Activated CD8-positive, alpha-beta memory T cell treated with anti-CD3 and anti-CD28 coated beads for 36 hours (primary cell): ENCODE measurements at regions not wholly inside any gene's neighbourhood (a gene's known extent, or its start where the extent isn't known, plus 50 kb on each side); places are given as distances from the start of the nearest gene placed in this dataset.

Experiments
- CTCF ChIA-PET: fragments of 350-600 bp; sonication (Branson Sonifier 250); formaldehyde crosslinking; loops from one replicate; lab custom pipeline; 2021; ENCODE audit warnings: antibody characterized with exemption; lab: Charles Lee
- POLR2A ChIA-PET: fragments of 350-600 bp; sonication (Branson Sonifier 250); formaldehyde crosslinking; loops from one replicate; lab custom pipeline; 2021; ENCODE audit warnings: antibody characterized with exemption; lab: Charles Lee

DNA sequence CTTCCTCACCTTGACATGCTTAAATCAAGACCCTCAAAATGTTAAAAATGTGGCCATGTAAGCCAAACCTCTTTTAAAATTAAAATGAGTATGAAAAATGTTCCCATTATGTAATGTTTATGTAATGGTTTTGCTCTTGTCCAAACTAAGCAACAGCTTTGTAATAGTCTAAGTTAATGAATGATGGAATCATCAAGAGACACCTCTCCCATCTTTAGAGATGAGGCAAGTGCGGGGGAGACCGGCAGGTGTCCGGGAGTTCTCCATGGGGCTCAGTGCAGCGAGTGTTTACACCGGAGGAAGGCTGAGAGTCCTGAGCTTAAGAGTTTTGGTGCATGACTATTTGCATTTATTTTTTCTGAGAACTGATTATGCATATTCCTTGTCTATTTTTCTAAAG lies 384.9 kb upstream of the RNF32 start:
- ChIA-PET CTCF (no interaction called here), POLR2A (no interaction called here)

DNA sequence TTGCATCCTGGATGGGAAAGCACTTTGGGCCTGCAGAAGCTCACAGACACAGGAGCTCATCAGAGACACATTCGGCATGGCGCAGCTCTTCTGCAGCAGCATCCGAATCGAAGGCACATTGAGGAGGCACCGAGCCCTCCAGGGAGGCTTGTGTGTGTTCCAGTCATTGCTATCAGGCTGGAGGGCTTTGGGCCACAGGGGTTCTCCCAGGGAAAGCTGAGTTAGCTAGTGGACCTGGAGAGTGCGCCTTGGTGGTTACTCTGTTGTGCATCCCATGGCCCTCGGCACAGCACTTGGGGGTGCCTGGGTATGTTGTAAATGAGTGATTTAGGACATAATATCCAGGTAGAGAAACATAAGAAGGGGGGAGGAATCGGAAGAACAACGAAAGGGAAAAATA lies 388.7 kb upstream of the RNF32 start:
- CTCF ChIA-PET, result no interaction called here
- POLR2A ChIA-PET, result no interaction called here

DNA sequence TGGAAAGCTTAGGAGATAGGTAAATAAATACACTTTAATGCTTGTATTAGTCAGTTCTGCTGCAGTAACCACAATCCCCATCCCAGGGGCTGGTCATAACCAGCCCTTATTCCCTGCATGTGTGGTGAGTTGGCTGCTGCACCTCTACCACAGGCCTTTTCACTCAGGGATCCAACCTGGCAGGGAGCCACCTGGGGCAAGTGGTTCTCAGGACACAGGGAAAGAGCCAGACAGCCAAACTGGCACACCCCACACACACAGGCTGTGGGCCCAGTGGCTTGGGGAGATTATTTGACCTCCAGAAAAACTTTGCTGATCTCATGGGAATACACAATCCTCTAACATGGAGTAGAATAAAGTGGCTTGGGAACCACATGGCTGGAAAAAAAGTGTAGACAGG lies 400.0 kb upstream of the RNF32 start:
- CTCF ChIA-PET, result no interaction called here
- POLR2A ChIA-PET, result no interaction called here

DNA sequence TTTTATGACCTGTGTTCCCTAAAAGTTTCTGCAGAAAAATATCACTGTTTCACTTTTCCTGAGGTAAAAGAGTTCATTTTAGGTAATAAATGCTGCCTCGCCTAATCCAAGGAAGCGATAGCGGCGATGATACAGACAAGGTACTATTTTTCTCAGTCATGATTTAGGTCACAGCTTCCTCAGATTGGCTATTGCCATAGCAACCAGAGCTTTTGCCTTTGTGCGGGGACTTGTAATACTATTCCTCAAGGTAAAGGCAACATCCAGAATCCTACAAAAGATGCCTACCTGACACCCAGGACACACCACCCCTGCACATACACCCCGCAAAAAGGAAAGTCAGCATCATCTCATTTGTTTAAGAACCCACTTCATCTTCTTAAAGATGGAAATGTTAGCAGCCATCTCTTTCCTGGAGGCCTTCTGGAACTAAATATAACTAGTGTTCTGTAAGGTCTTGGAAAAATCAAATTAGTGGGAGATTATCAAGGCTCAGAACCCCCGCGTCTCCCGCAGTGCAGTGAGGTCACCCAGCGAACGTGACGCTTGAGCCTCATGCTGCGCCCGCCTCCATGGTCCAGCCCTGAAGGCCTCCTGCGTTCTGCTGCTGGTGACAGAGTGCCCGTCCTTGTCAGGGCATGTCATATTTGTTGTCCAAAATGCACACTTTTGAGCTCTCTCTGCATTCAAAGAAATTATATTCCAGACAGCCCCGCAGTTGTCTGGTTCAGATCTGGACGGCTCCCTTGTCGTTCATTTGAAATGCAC lies 402.0 kb upstream of the RNF32 start:
- POLR2A ChIA-PET, result no interaction called here
- CTCF ChIA-PET, result no interaction called here

DNA sequence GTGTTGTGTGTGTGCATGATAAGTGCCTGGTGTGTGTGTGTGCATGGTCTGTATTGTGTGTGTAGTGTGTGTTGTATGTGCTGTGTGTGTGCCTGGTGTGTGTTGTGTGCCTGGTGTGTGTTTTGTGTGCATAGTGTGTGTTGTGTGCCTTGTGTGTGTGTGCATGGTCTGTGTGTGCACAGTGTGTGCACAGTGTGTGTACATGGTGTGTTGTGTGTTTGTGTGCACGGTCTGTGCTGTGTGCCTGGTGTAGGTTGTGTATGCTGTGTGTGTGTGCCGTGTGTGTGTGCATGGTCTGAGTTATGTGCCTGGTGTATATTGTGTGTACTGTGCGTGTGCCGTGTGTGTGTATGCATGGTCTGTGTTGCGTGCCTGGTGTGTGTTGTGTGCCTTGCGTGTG lies 403.0 kb upstream of the RNF32 start:
- POLR2A ChIA-PET, result no interaction called here

DNA sequence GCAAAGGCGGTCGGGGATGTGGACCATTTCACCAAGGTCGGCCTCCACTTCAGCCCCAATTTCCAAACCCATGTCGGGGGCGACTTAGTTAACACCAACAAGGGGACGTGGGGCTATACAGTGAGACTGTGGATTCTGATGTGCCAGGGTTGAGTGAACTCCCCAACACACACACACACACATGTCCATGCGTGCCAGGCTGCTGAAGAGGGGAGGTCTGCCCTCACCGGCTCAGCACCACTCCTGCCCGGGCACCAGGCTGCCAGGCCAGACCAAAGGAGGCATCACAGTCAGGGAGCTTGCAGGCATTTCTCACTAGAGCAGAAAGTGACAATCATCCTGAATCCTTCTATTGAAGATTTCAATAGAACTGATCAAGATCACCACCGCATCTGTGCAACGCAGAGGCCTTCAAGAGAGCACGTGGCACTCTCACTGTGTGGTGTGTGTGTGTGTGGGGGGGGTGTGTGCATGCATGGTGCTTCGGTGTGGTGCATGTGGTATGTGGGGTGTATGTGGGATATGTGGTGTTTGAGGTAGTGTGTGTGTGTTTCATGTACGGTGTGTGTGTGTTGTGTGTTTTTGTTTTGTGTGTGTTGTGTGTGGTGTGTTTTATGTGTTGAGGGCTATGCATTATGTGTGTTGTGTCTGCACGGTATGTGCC lies 403.5 kb upstream of the RNF32 start:
- POLR2A ChIA-PET, result no interaction called here
- CTCF ChIA-PET, result no interaction called here

More for the DNA sequence above, 403.0 kb upstream of the RNF32 start:
- CTCF ChIA-PET, result no interaction called here

DNA sequence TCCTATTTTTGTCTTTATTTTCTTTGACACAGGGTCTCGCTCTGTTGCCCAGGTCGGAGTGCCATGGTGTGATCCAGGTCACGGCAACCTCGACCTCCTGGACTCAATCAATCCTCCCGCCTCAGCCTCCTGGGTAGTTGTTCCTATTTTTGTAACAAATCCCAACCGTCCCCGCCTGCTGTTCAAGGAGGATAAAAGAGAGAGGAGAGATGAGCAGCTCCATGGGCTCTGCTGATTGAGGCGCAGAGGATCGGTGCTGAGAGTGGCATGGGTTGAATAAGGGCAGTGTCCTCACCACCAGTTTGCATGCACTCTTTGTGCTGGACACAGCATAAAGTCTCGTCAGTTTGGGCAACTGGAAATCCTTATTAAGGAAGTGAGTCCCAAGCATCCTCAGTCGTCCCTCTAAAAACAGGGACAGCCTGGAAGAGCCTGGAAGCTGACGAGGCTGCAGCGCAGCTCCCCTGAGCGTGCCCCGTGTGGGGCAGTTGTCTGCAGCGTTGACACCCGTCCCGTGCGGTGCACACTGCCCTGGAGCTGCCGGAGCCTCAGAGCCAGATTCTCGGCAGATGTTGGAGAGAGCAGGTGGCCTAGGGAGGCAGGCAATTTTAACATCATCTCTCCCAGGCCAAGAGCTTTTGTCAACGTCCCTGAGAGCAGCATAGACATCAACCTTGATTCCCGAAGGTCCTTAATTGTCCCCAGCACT lies 404.2 kb upstream of the RNF32 start:
- CTCF ChIA-PET, result no interaction called here
- POLR2A ChIA-PET, result no interaction called here

DNA sequence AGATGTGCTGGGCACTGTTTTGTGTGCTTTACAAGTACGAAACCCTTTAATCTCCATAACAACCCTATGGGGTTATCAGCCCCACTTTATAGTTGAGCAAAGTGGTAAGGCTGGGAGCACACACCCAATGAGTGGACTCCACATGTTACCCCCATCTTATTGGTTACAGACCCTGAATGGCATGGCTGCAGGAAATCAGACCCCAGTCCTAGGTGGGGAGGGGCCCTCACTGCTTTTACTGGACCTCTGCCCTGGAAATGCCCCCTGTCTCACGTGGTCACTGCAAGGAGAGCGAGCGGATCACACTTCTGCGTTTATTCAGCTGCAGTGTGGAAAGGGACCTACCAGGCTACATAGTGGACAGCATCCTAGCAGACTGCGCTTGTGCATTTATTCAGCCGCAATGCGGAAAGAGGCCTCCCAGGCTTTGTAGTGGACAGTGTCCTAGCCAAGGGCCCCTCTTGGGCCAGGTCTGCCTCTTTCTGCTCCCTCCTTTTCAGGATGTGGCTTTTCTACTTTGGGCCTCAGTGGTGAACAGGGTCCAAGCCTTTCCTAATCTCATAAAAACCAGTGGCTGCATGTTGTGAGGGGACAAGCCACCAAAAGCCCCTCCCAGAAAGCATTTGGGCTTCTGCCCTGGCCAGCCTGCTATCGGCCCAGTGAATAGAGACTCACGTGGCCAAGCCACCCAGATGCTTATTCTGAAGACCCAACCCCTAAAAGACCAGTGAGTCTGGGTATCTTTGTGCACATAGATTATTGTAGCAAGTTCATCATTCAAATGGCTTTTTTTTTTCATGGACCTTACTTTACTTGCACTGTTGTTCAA lies 405.7 kb upstream of the RNF32 start:
- ChIA-PET POLR2A (no interaction called here), CTCF (no interaction called here)

DNA sequence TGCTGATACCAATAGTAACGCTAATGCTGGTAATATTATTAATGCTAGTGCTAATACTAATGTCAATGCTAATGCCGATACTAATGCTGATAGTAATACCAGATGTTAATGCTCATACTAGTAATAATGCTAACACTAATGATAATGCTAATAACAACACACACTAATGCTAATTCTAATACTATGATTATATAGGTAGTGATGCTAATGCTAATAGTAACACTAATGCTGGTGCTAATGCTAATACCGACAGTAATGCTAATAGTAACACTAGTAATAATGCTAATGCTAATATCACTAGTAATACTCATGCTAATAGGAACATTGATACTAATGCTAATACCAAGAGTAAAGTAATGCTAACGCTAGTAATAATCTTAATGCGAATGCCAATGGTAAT lies 406.4 kb upstream of the RNF32 start:
- ChIA-PET CTCF (no interaction called here), POLR2A (no interaction called here)

DNA sequence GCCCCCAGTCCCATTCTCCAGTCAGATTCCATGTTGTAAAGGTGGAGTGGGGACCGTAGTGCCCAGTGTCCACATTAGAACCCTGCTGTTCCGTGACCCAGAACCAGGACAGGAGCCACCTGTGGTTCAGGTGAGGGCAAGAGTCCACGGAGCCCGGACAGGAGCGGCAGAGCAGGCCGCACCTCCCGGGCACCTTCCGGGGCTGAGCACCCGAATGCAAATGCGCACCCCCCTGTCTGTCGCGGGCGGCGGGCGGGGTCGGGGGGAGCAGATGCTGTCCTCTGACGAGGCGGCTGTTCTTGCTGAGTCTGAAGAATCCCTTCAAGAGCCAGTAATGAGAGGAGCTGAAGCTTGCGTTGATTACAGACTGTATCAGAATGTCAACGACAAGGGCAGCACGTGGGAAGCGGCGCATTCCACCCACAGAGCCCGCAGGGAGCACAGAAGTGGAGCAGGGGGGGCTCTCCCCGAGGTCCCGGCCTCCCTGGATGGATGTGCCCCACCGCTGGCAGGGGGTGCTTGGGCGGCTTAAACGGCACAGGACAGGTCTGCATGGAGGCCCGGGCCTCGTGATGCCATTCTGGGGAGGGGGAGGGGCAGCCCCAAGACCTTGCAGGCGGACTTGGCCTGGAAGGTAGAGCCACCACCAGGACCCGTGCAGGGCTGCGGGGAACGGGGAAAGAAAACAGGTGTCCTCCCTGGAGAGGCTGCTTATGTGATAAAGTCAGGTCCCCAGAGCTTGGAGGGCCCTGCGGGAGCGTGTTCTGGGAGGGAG lies 407.5 kb upstream of the RNF32 start:
- ChIA-PET CTCF (no interaction called here), POLR2A (no interaction called here)

DNA sequence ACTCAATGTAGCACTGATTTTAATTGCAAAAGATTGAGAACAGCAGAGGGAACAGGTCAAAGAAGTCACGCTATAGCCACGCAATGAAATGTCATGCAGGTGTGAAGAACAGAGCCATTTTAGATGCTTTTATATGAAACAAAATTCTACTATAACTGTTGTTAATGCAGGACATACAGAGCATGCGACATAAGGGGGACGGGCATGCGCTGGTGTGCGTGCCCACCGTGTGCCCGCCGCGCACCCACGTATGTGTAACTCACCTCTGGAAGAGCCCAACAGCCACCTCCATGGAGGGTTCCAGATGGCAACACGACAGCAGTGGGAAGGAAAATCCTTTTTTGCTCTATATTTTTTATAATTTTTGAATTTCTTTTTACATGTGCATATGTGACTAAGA lies 410.0 kb upstream of the RNF32 start:
- ChIA-PET POLR2A (no interaction called here), CTCF (no interaction called here)

DNA sequence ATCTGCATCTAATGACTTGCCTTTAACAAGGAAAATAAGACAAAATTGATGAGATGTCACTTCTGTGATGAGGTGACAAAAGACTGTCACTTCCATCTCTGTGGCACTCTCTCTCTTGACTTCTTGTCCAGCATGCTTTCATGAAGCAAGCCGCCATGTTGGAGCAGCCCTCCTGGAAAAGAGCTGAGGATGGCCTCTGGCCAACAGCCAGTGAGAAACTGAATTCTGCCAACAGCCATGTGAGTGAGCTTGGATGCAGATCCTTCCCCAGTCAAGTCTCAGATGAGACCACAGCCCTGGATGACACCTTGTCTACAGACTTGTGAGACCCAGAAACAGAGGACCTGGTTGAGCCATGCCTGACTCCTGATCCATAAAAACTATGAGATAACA lies 412.6 kb upstream of the SHH start:
- CTCF ChIA-PET, result no interaction called here

DNA sequence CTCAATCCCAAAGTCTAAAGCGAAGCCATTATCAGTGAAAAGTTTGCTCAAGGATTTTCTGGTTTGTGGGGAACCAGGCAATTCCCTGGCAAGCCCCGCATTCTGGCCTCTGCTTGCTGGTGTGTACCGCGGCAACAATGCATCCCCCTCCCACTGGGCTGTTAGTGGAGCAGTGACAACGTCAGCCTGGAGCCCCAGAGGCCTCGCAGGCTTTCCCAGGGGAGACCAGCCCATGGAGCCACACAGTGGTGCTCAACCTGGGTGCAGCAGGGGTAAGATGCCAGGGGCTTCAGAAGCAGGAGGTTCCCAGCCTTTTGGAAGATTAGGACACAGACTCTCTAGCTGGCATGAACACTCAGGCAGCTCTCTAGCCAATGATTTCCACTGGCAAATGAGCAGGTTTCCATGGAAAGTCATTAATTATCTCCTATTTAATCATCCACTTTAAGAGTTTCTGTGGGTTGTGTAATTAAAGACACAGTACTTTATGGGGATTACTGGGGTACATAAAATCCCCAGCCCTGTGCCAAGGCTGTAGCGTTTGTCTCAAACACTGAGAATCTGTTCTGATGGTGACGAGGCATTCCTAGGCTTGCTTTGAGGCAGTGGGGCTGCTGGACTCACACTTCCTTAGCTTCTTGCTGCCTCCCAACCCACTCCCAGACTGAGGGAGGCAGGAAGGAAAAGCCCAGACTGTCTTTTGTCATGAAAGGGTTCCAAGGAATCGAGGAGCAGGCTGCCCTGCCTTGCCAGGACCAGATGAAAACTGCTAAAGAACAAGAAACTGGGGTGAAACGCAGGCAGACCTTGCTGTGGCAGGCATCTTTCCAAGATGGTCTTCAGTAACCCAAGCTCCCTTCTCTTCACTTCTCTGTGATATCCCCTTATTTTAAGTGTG lies 411.9 kb upstream of the SHH start:
- POLR2A ChIA-PET, result no interaction called here
- CTCF ChIA-PET, result no interaction called here

More for the DNA sequence above, 412.6 kb upstream of the SHH start:
- POLR2A ChIA-PET, result no interaction called here

DNA sequence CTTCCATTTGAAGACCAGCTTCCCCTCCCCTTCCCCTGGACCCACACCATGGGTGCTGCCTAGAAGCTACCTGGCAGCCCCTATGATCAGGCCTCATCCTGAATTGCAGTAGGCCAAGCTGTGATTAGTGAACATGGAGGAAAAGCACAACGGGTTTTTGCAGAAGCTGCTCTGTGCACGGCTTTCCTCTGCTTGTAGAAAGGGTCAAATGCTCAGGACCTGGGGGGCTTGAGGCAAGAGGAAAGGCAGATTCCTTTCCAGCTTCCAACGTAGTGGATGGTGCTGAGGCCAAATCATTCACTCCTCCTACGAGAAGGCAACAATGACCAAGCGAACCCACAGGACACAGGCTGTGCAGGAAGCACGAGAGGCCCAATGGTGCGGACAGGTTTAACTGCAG lies 410.3 kb upstream of the SHH start:
- ChIA-PET CTCF (no interaction called here), POLR2A (no interaction called here)

DNA sequence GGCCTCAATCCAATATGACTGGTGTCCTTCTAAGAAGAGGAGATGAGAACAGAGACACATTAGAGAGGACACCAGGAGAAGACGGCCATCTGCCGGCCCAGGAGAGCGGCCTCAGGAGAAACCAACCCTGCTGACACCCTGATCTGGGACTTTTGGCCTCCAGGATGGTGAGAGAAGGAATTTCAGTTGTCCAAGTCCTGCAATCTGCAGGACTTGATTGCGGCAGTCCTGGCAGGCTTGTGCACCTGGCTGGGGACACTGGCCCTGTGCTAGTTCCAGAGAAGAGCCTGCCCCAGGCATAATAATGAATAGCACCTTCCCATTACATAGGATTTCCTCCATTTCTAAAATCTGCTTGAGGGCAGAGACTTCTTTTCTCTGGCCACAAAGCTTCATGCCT lies 409.9 kb upstream of the SHH start:
- ChIA-PET POLR2A (no interaction called here), CTCF (no interaction called here)

DNA sequence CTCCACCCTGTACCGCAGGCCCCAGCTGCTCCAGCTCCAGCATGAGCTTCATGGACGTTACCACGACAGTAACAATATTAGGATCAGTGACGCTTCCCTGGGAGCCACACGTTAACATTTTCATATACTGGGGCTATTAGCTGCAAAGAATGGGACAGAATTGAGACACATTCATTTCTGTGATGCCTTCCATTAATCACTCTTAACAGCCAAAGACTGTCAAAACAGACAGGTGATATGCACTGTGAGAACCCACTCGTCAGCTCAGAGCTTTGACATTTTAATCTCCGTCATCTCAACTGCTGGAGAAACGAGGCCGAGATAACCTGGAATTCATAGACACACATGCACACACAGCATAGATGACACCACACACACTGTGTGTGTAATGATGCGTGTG lies 408.4 kb upstream of the SHH start:
- CTCF ChIA-PET, result no interaction called here

DNA sequence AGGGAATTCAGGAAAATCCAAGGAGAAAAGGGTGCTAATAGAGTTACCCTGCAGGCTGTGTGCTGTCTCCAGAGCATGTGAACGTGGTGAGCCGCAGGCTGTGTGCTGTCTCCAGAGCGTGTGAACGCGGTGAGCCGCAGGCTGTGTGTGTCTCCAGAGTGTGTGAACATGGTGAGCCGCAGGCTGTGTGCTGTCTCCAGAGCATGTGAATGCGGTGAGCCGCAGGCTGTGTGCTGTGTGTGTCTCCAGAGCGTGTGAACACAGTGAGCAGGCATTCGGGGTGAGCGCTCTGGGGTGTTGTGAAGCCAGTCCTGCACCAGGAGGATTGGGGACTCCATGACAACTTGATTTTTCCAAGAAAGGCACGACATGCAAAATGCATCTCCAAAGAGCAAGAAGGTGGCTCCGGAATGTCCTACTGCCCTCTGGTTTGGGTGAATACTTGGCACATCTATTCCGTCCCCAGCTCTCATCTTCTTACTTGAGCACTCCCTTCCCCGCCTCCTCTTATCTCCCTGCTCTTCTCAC lies 407.9 kb upstream of the SHH start:
- POLR2A ChIA-PET, result no interaction called here
- CTCF ChIA-PET, result no interaction called here

More for the DNA sequence above, 408.4 kb upstream of the SHH start:
- POLR2A ChIA-PET, result no interaction called here
